ENCODE measurements at regions not wholly inside any gene's neighbourhood (a gene's known extent, or its start where the extent isn't known, plus 50 kb on each side); places are given as distances from the start of the nearest gene placed in this dataset.
"Not testable (repeated sequence)": the region's sequence is repeated elsewhere in the genome, so short reads cannot be mapped to it uniquely, and the experiment has no call there.

GRCh38 chr16:17566656-17567450 lies 96.1 kb upstream of the XYLT1 start:
- DNase-seq (ENCODE audit: extremely low read depth, low read depth, low spot score): no peak

- no peak for DNase-seq (ENCODE audit: extremely low read depth, low read depth, low spot score)
These were observed 95.3 kb upstream of the XYLT1 start for GRCh38 chr16:17566075-17566474.

- no peak for DNase-seq (ENCODE audit: extremely low read depth, low read depth, low spot score)
These were observed 94.8 kb upstream of the XYLT1 start for GRCh38 chr16:17565605-17566004.

GRCh38 chr16:17564856-17565255 lies 94.1 kb upstream of the XYLT1 start:
- no peak for DNase-seq (ENCODE audit: extremely low read depth, low read depth, low spot score)

- no peak for DNase-seq (ENCODE audit: extremely low read depth, low read depth, low spot score)
These were observed 92.7 kb upstream of the XYLT1 start for GRCh38 chr16:17563323-17564091.

GRCh38 chr16:17561056-17561455 lies 90.3 kb upstream of the XYLT1 start:
- no peak for DNase-seq (ENCODE audit: extremely low read depth, low read depth, low spot score)

GRCh38 chr16:17560548-17560947 lies 89.8 kb upstream of the XYLT1 start:
- no peak for DNase-seq (ENCODE audit: extremely low read depth, low read depth, low spot score)

- no peak for DNase-seq (ENCODE audit: extremely low read depth, low read depth, low spot score)
These were observed 88.6 kb upstream of the XYLT1 start for GRCh38 chr16:17559394-17559793.

- no peak for DNase-seq (ENCODE audit: extremely low read depth, low read depth, low spot score)
These were observed 87.2 kb upstream of the XYLT1 start for GRCh38 chr16:17557949-17558348.

GRCh38 chr16:17557480-17557879 lies 86.7 kb upstream of the XYLT1 start:
- DNase-seq (ENCODE audit: extremely low read depth, low read depth, low spot score): no peak

GRCh38 chr16:17556276-17557052 lies 85.7 kb upstream of the XYLT1 start:
- DNase-seq (ENCODE audit: extremely low read depth, low read depth, low spot score): no peak

GRCh38 chr16:17555176-17555575 lies 84.4 kb upstream of the XYLT1 start:
- no peak for DNase-seq (ENCODE audit: extremely low read depth, low read depth, low spot score)

- no peak for DNase-seq (ENCODE audit: extremely low read depth, low read depth, low spot score)
These were observed 81.6 kb upstream of the XYLT1 start for GRCh38 chr16:17552351-17552750.

- DNase-seq (ENCODE audit: extremely low read depth, low read depth, low spot score): not testable (repeated sequence)
These were observed 80.9 kb upstream of the XYLT1 start for GRCh38 chr16:17551682-17552081.

- DNase-seq (ENCODE audit: extremely low read depth, low read depth, low spot score): no peak
These were observed 78.1 kb upstream of the XYLT1 start for GRCh38 chr16:17548825-17549224.

GRCh38 chr16:17544785-17545184 lies 74.0 kb upstream of the XYLT1 start:
- DNase-seq (ENCODE audit: extremely low read depth, low read depth, low spot score): no peak

- DNase-seq (ENCODE audit: extremely low read depth, low read depth, low spot score): no peak
These were observed 73.5 kb upstream of the XYLT1 start for GRCh38 chr16:17544304-17544703.

GRCh38 chr16:17543073-17543472 lies 72.3 kb upstream of the XYLT1 start:
- DNase-seq (ENCODE audit: extremely low read depth, low read depth, low spot score): no peak

GRCh38 chr16:17541324-17541723 lies 70.6 kb upstream of the XYLT1 start:
- no peak for DNase-seq (ENCODE audit: extremely low read depth, low read depth, low spot score)

GRCh38 chr16:17538927-17539326 lies 68.2 kb upstream of the XYLT1 start:
- DNase-seq (ENCODE audit: extremely low read depth, low read depth, low spot score): no peak

GRCh38 chr16:17532338-17532995 lies 61.7 kb upstream of the XYLT1 start:
- no peak for DNase-seq (ENCODE audit: extremely low read depth, low read depth, low spot score)

All from glomerular endothelial cell (primary cell).